Iris pigment epithelial cell (primary cell): ENCODE measurements at regions not wholly inside any gene's neighbourhood (a gene's known extent, or its start where the extent isn't known, plus 50 kb on each side); places are given as distances from the start of the nearest gene placed in this dataset.

Experiments
- DNase-seq: peaks from one replicate; pipeline ENCODE4 v3.0.0-alpha.2; 2011; ENCODE audit warnings: low read depth

GRCh38 chr21:28233536-28234220 is 759.0 kb downstream of the LTN1 start:
- DNase-seq = no peak

- peak; percentile 53 for DNase-seq
These were observed 762.1 kb downstream of the LTN1 start for GRCh38 chr21:28230559-28230958.

DNA sequence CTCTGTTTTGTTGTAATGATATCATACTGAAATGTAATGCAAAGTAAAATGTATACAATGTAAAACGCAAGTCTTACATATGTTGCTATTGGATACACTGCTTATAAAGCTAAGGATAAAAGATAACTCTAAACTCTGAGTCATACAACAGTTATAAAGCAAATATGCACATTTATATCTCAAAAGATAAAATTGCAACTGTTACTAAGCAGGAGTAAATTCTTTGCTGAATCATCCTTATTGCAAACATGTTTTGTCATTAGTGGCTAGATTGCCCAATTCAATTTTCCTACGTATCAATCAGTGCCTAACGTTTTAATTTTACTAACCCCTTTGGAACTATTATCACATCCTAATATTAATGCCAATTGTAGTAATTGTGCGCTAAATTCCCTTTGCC is 762.9 kb downstream of the LTN1 start:
- peak; percentile 87 for DNase-seq

DNA sequence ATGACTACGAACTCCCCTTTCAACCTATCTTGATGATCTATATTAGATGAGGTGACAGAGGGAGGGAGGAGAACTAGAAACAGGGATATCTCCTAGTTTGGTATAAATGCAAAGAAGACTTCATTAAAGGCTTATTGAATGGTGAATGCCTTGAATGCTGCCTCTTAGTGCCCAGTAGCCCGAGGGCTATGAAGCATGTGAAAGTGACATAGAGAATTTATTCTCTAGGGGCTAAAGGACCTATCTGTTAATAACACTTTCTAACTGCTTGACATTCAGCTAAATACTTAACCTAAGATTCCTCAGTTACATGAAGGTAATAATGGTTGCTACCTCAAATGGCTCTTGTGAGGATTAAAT is 764.1 kb downstream of the LTN1 start:
- DNase-seq = no peak

DNA sequence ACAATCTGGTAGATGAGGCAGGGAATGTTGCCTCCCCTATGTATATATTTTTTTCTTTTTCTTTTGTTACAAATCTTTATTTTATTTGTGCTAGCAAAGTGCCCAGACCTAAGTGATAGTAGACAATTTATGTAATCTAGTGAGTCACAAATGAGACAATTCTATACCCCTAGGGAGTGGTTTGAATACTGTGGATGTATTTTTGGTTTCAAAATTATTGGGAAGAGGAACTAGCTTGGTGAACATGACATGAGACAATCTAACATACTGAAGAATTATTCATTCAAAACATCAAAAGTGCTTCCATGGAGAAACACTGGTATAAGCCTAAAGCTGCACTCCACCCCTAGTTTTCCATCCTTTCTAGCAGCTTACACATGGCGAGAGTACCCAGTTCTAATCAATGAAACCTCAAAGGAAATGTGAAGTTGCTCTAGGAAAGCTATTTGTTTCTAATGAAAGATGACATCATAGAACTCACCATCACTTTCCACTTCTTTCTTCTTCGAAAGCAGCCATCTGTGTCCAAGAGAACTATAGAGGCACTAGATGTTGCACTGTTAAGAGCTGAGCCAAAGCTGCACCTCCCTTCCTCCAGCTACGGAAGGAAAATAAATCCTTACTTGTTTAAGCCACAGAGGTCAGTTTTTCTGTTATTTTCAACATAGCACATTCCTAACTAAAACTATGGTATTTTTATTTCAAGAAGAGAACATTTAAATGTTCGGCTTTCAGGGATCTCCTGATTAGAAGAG is 764.6 kb downstream of the LTN1 start:
- DNase-seq = peak; percentile 49

DNA sequence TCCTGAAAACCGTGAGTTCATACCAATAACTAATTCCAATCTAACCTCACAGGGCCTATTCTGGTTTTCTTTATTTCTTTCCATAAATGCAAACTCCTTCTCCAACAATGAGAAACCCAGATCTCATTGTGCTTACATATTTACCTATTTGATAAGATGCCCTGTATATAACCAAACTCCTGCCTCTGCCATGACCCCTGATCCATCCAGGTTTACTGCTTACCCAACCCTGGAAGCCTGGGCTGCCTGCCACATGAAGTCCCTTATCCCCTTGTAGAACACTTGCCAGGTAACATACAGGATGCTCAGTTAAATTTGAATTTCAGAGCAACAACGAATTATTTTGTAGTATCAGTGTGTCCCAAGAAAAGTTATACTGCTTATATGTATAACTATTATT is 766.1 kb downstream of the LTN1 start:
- no peak for DNase-seq

- DNase-seq = no peak
These were observed 768.4 kb downstream of the LTN1 start for GRCh38 chr21:28224191-28224726.

DNA sequence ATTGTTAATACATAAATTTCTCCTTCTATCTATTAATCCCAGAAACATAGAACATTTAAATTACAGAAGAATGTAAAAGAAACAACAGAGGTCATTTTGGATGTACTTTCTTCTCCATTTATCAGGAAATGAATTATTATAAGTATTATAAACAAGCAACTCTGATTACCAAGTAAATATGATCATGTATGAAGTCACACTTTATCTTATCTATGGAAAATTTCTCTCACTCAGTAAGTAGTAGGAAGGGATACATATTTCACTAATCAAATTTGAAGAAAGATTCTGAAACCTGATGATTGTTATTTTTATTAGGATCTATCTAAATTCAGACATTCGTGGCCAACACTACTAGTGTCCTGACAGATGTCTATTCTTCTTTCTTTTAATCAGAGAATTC is 770.7 kb downstream of the LTN1 start:
- DNase-seq = no peak

- DNase-seq = peak; percentile 54
These were observed 772.0 kb downstream of the LTN1 start for GRCh38 chr21:28220680-28221079.

DNA sequence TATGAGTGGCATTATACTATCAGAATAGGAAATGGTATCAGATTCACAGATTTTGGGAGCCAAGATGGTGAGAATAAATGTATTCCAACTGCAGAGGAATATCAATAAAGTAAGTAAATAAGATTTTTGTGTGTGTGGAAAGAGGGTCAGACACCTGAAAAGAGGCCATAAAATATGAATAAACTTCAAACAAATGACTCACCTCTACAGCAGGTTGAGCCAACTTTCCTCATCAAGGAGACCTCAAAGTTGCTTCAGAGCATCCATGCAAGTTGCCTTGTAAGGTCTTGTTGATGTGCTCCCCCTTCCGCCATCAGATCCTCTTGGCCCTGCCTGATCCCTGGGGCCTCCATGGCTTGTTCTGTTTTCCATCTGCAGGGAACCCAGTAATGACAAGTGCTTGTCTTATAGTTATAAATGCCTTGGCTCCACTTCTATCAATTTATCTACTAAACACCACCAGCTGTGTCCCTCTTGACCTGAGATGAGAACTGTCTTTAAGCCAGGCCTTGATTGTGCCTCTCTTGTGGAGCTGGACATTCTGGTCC is 775.6 kb downstream of the LTN1 start:
- DNase-seq = no peak

GRCh38 chr21:28215214-28215954 is 777.3 kb downstream of the LTN1 start:
- DNase-seq = peak; percentile 83

DNA sequence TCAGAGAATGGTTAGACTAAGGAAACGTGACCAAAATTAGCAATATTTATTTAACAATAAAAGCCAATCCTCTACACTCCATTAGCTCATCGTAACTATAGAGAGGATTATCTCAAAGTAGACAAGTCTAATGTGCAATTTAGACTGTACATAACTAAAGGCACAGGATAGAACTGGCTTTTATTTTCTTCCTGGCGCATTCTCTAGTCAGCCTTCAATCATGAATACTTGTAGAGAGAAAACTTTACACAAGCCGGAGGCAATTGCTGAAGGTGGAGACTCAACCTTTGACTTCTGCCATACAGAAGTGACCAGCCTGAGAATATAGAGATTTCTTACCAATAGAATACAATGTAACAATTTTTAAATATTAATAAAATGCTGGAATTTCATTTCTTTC is 777.9 kb downstream of the LTN1 start:
- no peak for DNase-seq

- DNase-seq = no peak
These were observed 779.4 kb downstream of the LTN1 start for GRCh38 chr21:28213261-28213660.

GRCh38 chr21:28212061-28212460 is 780.6 kb downstream of the LTN1 start:
- DNase-seq = no peak

DNA sequence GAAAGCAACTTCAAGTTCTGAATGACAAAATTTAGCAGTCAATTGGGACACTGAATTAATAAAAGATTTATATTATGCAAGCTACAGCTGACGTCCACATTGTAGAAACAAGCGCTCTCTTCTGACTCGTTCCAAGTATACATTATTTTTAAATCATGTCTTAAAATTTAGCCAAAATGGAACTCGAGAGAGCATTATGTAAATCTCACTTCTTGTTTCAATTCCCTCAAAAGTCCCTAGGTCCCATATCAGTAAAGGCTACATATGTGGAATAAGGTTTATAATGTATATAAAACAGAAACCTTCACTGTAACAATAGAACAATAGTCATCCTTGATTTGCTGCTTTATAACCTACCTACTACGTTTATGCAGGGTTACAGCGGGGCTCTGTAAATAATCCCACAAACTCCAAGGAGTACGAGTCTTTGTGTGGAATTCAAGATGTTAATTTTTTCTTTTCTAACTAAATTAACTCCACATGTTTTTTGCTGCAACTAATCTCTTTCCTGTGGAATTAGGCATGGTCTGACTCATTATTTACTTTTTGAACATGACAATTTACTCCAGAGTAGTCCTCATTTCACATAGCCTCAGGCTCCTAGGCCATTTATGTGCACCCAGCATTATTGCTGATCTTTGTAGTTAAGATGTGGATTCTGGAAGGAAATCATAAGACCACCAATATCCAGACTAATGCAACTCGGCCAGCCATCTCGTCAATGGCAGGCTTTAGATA is 785.1 kb downstream of the LTN1 start:
- DNase-seq = peak; percentile 57

DNA sequence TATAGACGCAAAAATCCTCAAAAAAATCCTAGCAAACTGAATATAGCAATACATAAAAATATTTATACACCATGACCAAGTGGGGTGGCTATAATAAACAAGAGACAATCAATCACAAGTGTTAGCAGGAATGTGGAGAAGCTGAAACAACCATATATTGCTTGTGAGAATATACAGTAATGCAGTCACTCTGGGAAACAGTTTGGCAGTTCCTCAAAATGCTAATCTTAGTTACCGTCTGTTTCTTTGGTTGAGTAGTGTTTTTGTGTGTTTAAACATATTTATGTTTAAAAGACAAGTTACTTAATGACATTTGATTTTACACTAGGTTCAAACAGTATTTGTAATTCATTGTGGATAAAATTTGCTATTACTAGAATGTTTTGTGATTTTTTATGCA is 792.0 kb downstream of the LTN1 start:
- no peak for DNase-seq

DNA sequence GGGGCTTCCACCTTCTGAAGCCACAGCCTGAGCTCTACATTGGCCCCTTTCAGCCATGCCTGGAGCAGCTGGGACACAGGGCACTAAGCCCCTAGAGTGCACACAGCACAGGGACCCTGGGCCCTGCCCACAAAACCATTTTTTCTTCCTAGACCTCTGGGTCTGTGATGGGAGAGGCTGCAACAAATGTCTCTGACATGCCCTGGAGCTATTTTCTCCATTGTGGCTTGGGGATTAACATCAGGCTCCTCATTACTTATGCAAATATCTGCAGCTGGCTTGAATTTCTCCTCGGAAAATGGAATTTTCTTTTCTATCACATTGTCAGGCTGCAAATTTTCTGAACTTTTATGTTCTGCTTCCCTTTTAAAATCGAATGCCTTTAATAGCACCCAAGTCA is 795.7 kb downstream of the LTN1 start:
- no peak for DNase-seq

- DNase-seq = peak; percentile 28
These were observed 799.5 kb downstream of the LTN1 start for GRCh38 chr21:28193189-28193588.

GRCh38 chr21:28186604-28187003 is 806.1 kb downstream of the LTN1 start:
- DNase-seq = no peak

DNA sequence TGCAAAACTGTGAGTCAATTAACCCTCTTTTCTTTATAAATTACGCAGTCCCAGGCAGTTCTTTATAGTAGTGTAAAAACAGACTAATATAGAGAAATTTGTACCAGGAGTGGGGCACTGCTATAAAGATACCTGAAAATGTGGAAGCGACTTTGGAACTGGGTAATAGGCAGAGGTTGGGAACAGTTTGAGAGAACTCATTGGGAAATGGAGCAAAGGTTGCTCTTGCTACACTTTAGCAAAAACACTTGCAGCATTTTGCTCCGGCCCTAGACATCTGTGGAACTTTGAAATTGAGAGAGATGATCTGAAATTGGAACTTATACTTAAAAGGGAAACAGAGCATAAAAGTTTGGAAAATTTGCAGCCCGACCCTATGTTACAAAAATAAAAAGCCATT is 810.9 kb downstream of the LTN1 start:
- DNase-seq = no peak

- DNase-seq = no peak
These were observed 813.5 kb downstream of the LTN1 start for GRCh38 chr21:28179136-28179535.

DNA sequence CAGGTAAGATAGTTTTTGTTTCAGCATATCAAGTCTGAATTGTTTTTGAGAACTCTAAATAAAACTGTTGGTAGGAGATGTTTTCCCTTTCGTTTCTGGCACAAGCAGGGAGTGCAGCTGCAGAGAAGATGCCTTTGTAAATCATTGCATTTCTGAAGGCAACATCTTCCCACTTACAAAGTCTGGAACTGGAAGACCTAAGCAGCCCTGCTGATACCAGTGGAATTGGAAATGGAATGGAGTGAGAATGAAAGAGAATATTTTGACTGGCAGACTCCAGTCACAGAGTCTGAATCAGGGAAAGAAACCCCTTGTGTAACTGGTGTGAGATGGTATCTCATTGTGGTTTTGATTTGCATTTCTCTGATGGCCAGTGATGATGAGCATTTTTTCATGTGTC is 815.6 kb downstream of the LTN1 start:
- peak; percentile 13 for DNase-seq
